ENCODE measurements at regions not wholly inside any gene's neighbourhood (a gene's known extent, or its start where the extent isn't known, plus 50 kb on each side); places are given as distances from the start of the nearest gene placed in this dataset.

DNA sequence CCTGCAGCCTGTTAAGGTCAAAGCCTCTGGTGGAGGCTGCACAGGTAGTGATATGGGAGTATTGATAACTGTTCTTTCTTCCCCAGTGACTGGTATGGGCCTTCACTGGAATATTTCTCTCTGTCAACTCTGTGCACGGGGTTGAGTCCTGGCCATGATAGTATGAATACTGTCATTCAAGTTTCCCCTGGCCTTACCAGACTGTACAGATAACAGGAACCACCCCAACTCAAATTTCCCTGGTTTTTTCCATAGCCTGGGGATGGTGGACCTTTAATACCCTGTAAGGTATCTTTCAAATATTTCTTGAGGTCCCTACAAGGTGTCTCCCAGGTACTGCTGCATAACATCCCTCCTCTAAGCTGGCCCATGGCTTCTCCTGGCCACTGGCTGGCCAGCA is 51.4 kb upstream of the TNFAIP3 start:
- DNase-seq (ENCODE audit: low read depth in 4 of 4, low spot score in 3 of 4): no peak

GRCh38 chr6:137816133-137816579 is 50.9 kb upstream of the TNFAIP3 start:
- no peak for DNase-seq (ENCODE audit: low read depth in 4 of 4, low spot score in 3 of 4)

DNA sequence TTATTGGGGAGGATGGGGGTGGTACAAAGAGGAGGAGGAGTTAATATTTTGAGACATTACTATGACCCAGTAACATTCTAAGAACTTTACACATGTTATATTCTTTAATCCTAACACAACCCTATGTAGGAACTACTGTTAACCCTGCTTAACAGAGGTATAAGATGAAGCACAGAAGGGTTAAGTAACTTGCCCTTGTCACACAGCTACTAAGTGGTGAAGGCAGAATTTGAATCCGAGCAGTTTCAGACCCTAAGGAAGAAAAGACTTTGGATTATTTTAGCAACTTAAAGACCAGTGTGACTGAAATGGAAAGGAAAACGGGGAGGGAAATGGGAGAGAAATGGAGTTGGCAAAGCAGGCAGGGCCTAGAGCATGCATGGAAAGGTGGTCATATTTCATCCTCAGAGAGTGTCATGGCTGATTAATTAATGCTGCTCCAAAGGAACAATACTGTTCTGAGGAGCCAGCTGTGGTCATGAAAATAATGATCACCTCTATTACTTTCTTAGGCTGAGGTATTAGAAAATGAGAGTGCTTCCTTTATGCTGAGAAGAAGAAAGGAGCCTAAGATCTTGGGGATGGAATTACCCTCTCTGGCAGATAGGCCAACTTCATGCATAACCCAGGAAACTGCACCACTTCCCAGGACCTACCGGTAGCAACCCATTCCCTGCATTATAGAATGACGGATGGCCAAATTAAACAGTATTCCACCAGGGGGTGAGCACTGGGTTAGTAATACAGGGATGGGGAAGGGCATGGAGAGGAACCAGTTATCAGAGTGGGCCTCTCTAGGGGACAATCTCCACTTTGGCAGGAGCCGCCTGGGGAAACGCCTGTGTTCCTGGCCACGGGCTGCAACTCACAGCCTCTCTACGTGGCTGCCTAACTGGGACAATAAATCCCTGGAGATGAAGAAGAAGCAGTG is 50.1 kb upstream of the TNFAIP3 start:
- DNase-seq (ENCODE audit: low read depth in 4 of 4, low spot score in 3 of 4): no peak

Data from left renal pelvis (tissue), 4 donors.